Naive thymus-derived CD4-positive, alpha-beta T cell (primary cell): ENCODE measurements at regions not wholly inside any gene's neighbourhood (a gene's known extent, or its start where the extent isn't known, plus 50 kb on each side); places are given as distances from the start of the nearest gene placed in this dataset.

Experiments
- ATAC-seq: fragments of 150-1000 bp; cut with Tn5 transposase; 2 replicates; pipeline ENCODE4 v1.10.0; 2021; ENCODE audit warnings: mild to moderate bottlenecking, moderate library complexity
- CTCF ChIA-PET: fragments of 350-600 bp; sonication (Branson Sonifier 250); formaldehyde crosslinking; loops from one replicate; lab custom pipeline; 2021; ENCODE audit warnings: antibody characterized with exemption; lab: Charles Lee
- POLR2A ChIA-PET: fragments of 350-600 bp; sonication (Branson Sonifier 250); formaldehyde crosslinking; loops from one replicate; lab custom pipeline; 2021; ENCODE audit warnings: antibody characterized with exemption, inconsistent platforms; lab: Charles Lee
- DNase-seq, 9 donors: peaks; one replicate each; pipeline versions ENCODE4 v3.0.0 to v3.0.0-alpha.2; 2020 to 2022; ENCODE audit warnings: mixed read lengths in 1 of 9
- H3K27ac ChIP-seq: one replicate; pipeline ENCODE4 v1.7.0; 2013; ENCODE audit warnings: mild to moderate bottlenecking, low read depth, low read length, moderate library complexity
- H3K27me3 ChIP-seq, 2 donors: one replicate each; pipeline ENCODE4 v1.7.0; 2013; ENCODE audit warnings: low read length in 2 of 2, mild to moderate bottlenecking in 2 of 2, moderate library complexity in 2 of 2; ENCODE audit not compliant: control insufficient read depth in 2 of 2, insufficient read depth in 2 of 2
- H3K36me3 ChIP-seq, 3 experiments: 1 replicate in 2 of 3; 2 replicates in 1 of 3; pipeline ENCODE4 v1.7.0; 2013; ENCODE audit warnings: low read length in 3 of 3, mild to moderate bottlenecking in 3 of 3, moderate library complexity in 1 of 3; ENCODE audit not compliant: insufficient read depth in 3 of 3, control insufficient read depth in 2 of 3
- H3K4me1 ChIP-seq, 2 donors: one replicate each; pipeline ENCODE4 v1.7.0; 2013; ENCODE audit warnings: low read length in 2 of 2, mild to moderate bottlenecking in 2 of 2, moderate library complexity in 1 of 2; ENCODE audit not compliant: control insufficient read depth in 2 of 2, insufficient read depth in 2 of 2
- H3K4me3 ChIP-seq: 2 replicates; pipeline ENCODE4 v1.7.0; 2013; ENCODE audit warnings: mild to moderate bottlenecking, low read length
- H3K9me3 ChIP-seq, 3 experiments: 1 replicate in 2 of 3; 2 replicates in 1 of 3; pipeline ENCODE4 v1.7.0; 2013; ENCODE audit warnings: low read length in 3 of 3; ENCODE audit not compliant: control insufficient read depth in 2 of 3
- H3K27ac Mint-ChIP-seq, 9 donors: one replicate each; pipeline ENCODE4 v1.8.0; 2020 to 2022; ENCODE audit warnings: mixed read lengths in 9 of 9, mild to moderate bottlenecking in 8 of 9, moderate library complexity in 5 of 9, inconsistent platforms in 2 of 9
- H3K27me3 Mint-ChIP-seq, 5 donors: one replicate each; pipeline ENCODE4 v1.8.0; 2021 to 2022; ENCODE audit warnings: mixed read lengths in 5 of 5, mild to moderate bottlenecking in 1 of 5
- H3K36me3 Mint-ChIP-seq, 5 donors: one replicate each; pipeline ENCODE4 v1.8.0; 2020 to 2022; ENCODE audit warnings: mixed read lengths in 5 of 5, mild to moderate bottlenecking in 3 of 5, inconsistent platforms in 1 of 5
- H3K4me1 Mint-ChIP-seq, 7 donors: one replicate each; pipeline ENCODE4 v1.8.0; 2020 to 2022; ENCODE audit warnings: mixed read lengths in 7 of 7, mild to moderate bottlenecking in 3 of 7, inconsistent platforms in 1 of 7
- H3K4me3 Mint-ChIP-seq, 10 donors: one replicate each; pipeline ENCODE4 v1.8.0; 2020 to 2022; ENCODE audit warnings: mild to moderate bottlenecking in 10 of 10, mixed read lengths in 10 of 10, moderate library complexity in 6 of 10, inconsistent platforms in 2 of 10
- H3K9me3 Mint-ChIP-seq, 11 donors: one replicate each; pipeline ENCODE4 v1.8.0; 2020 to 2022; ENCODE audit warnings: mixed read lengths in 11 of 11, mild to moderate bottlenecking in 4 of 11, inconsistent platforms in 1 of 11, moderate library complexity in 1 of 11
- intact Hi-C, 2 donors: fragments of 100-400 bp; cut with micrococcal nuclease; formaldehyde crosslinking; loops; one replicate each; pipeline ENCODE4 v1.15.1; 2023

DNA sequence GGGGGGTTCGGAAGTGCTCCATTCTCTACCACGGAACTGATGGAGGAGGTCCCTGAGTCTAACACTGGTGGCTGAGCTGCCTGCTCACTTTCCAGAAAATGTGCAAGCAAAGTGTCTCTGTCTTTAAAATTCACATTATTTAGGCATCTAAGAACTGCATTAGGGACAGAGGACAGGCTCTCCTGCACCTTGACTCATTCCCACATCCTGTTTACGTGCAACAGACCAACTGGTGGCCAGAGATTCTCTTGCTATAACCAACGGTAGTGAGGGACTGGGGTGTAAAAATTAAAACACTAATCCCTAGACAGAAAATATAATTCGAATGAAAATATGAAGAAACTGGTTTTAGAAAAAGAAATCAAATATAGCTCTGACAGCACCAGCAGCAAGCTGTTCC, 320.9 kb downstream of the IRX2 start:
- no peaks in the 10 kb centered on the region for H3K27me3 ChIP-seq
- ATAC-seq (no peak), DNase-seq (no peak)
- intact Hi-C loops: no loop called here
- Mint-ChIP-seq H3K36me3 (peaks cover 0 to 3% (median 0%) of the 10 kb centered on the region in 5 donors), H3K27ac (no peak overlapping the region), H3K4me3 (no peak overlapping the region), H3K9me3 (peaks cover 0 to 17% (median 4%) of the 10 kb centered on the region in 11 donors), H3K4me1 (no peaks in the 10 kb centered on the region), H3K27me3 (peaks cover 0 to 21% (median 0%) of the 10 kb centered on the region in 5 donors)
- no peaks in the 10 kb centered on the region for H3K9me3 ChIP-seq
- no peaks in the 10 kb centered on the region for H3K4me1 ChIP-seq
- no peak overlapping the region for H3K27ac ChIP-seq
- ChIA-PET POLR2A (no interaction called here), CTCF (no interaction called here)
- H3K36me3 ChIP-seq: no peaks in the 10 kb centered on the region
- H3K4me3 ChIP-seq: no peak overlapping the region

DNA sequence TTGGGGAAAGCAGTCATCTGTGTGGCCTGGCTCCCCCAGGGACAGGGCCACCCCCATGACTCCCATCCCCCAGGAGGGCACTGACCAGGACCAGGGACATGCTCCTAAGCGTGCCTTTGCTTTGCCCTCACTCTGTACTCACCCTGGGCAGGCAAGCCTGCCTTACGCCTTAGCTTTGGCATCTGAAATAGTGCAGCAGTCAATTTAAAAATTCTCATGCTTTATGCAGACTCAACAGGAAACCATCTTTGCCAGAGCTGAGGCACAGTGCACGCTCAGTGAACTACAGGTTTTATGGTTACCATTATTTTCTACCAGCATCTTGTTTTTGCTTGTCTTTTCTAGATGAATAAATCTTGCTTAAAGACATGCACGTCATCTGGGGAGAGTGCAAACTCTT, 323.5 kb downstream of the IRX2 start:
- no peaks in the 10 kb centered on the region for H3K9me3 ChIP-seq
- peaks cover 0 to 31% (median 7%) of the 10 kb centered on the region in 11 donors for H3K9me3 Mint-ChIP-seq
- H3K4me3 Mint-ChIP-seq: no peak overlapping the region
- H3K4me1 Mint-ChIP-seq: no peaks in the 10 kb centered on the region
- H3K4me1 ChIP-seq: no peaks in the 10 kb centered on the region
- H3K36me3 Mint-ChIP-seq: no peaks in the 10 kb centered on the region
- H3K27me3 ChIP-seq: no peaks in the 10 kb centered on the region
- peaks cover 0 to 17% (median 0%) of the 10 kb centered on the region in 5 donors for H3K27me3 Mint-ChIP-seq
- no peak for DNase-seq
- ATAC-seq: no peak
- H3K36me3 ChIP-seq: no peaks in the 10 kb centered on the region
- no peak overlapping the region for H3K27ac ChIP-seq
- no peak overlapping the region for H3K27ac Mint-ChIP-seq
- CTCF ChIA-PET: no interaction called here
- POLR2A ChIA-PET: no interaction called here
- intact Hi-C loops: no loop called here
- H3K4me3 ChIP-seq: no peak overlapping the region

DNA sequence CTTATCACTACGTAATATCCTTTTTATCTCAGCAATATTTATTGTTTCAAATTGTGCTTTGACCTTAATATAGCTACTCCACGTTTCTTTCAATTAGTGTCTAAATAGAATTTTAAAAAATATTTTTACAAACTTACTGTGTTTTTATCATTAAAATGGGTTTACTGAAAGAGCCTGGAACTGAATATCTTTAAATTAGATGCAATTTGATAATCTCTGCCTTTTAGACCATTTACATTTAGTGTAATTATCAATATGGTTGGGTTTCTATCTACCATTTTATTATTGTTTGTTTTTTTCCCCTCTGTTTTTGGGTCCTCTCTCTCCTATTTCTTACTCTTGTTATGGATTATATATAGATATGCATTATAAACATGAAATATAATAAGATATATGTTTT, 327.8 kb downstream of the IRX2 start:
- H3K27ac ChIP-seq: no peak overlapping the region
- ATAC-seq: no peak
- no peak overlapping the region for H3K4me3 ChIP-seq
- DNase-seq: no peak
- H3K27me3 Mint-ChIP-seq: no peaks in the 10 kb centered on the region
- ChIA-PET POLR2A (no interaction called here), CTCF (no interaction called here)
- peaks cover 0 to 32% (median 8%) of the 10 kb centered on the region in 11 donors for H3K9me3 Mint-ChIP-seq
- no peak overlapping the region for H3K27ac Mint-ChIP-seq
- no peak overlapping the region for H3K4me3 Mint-ChIP-seq
- intact Hi-C loops: no loop called here
- H3K27me3 ChIP-seq: no peaks in the 10 kb centered on the region
- H3K4me1 Mint-ChIP-seq: no peaks in the 10 kb centered on the region
- H3K36me3 ChIP-seq: no peaks in the 10 kb centered on the region
- no peaks in the 10 kb centered on the region for H3K9me3 ChIP-seq
- no peaks in the 10 kb centered on the region for H3K36me3 Mint-ChIP-seq
- no peaks in the 10 kb centered on the region for H3K4me1 ChIP-seq

DNA sequence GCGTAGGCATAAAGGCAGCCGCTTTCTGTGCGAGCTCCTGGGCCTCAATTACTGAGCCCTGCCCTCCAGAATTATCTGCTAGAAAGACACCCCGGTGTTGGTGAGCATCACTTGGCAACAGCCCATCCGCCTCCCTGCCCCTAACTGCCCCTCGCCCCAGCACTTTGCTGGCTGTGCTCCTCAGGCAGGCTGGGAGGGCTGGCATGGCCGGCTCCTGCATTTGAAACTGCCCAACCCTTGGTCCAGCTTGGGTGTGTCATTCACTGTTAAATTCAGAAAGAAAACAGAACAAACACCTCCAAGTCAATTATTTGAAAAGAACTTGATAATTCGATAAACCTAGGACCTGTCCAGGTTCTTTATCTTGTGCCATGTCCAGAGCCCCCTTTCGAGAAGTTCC, 334.2 kb downstream of the IRX2 start:
- intact Hi-C loops: no loop called here

DNA sequence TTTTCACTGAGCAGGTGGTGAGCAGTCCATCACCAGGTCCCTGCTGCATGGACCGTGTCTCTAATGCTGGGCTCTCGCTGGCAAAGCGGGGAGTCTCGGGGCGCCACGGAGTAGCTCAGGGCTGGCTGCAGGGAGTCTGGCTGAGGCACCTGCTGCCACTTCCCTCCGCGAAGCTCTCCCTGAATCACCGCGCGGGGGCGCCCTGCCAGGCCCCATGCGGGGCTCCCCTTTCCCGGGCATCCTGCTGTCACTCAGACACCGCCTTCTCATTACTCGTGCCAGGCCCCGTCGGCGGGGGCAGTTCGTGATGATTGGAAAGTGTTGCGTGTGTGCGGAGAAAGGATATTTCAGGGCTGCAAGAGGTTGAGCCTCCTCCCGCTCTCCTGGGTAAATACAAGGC, 335.8 kb downstream of the IRX2 start:
- H3K4me1 Mint-ChIP-seq: no peaks in the 10 kb centered on the region
- no peaks in the 10 kb centered on the region for H3K36me3 Mint-ChIP-seq
- no peak for DNase-seq
- ATAC-seq: no peak
- peaks cover 0 to 26% (median 13%) of the 10 kb centered on the region in 5 donors for H3K27me3 Mint-ChIP-seq
- H3K9me3 ChIP-seq: no peaks in the 10 kb centered on the region
- H3K27me3 ChIP-seq: no peaks in the 10 kb centered on the region
- H3K9me3 Mint-ChIP-seq: peaks cover 0 to 8% (median 3%) of the 10 kb centered on the region in 11 donors
- H3K4me3 ChIP-seq: no peak overlapping the region
- H3K4me1 ChIP-seq: no peaks in the 10 kb centered on the region
- ChIA-PET POLR2A (no interaction called here), CTCF (no interaction called here)
- intact Hi-C loops: no loop called here
- H3K27ac ChIP-seq: no peak overlapping the region
- no peak overlapping the region for H3K4me3 Mint-ChIP-seq
- no peak overlapping the region for H3K27ac Mint-ChIP-seq
- H3K36me3 ChIP-seq: no peaks in the 10 kb centered on the region

More for the DNA sequence above, 334.2 kb downstream of the IRX2 start:
- Mint-ChIP-seq H3K4me1 (no peaks in the 10 kb centered on the region), H3K9me3 (peaks cover 0 to 8% (median 4%) of the 10 kb centered on the region in 11 donors), H3K27ac (no peak overlapping the region), H3K4me3 (no peak overlapping the region), H3K27me3 (peaks cover 0 to 14% (median 10%) of the 10 kb centered on the region in 5 donors), H3K36me3 (no peaks in the 10 kb centered on the region)
- DNase-seq (no peak), ATAC-seq (no peak)
- Histone ChIP-seq H3K4me1 (no peaks in the 10 kb centered on the region), H3K36me3 (no peaks in the 10 kb centered on the region), H3K27ac (no peak overlapping the region), H3K9me3 (no peaks in the 10 kb centered on the region), H3K4me3 (no peak overlapping the region), H3K27me3 (no peaks in the 10 kb centered on the region)
- ChIA-PET POLR2A (no interaction called here), CTCF (no interaction called here)

DNA sequence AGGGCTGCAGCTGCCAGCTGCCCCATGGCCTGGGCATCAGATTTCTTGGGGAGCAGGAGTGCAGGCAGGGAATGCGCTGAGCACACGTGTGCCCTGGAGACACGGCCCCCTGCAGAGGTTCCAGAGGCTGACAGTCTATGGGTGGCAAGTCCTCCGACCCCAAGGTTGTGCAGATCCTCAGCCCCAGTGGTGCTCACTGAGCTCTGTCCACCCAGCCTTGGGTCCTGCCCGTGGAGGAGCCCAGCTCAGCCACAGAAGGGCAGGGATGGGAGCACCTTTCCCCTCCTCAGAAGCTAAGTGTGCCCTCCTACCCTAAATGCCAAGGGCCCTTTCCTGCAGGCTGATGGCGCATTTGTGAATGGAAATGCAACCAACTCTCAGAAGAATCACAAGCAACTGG, 341.0 kb downstream of the IRX2 start:
- no peak overlapping the region for H3K4me3 Mint-ChIP-seq
- DNase-seq (no peak), ATAC-seq (no peak)
- H3K36me3 ChIP-seq: no peaks in the 10 kb centered on the region
- H3K4me1 ChIP-seq: no peaks in the 10 kb centered on the region
- H3K9me3 ChIP-seq: no peaks in the 10 kb centered on the region
- no peak overlapping the region for H3K27ac ChIP-seq
- peaks cover 0 to 3% (median 0%) of the 10 kb centered on the region in 11 donors for H3K9me3 Mint-ChIP-seq
- no peaks in the 10 kb centered on the region for H3K36me3 Mint-ChIP-seq
- no peak overlapping the region for H3K4me3 ChIP-seq
- intact Hi-C loops: no loop called here
- CTCF ChIA-PET: no interaction called here
- H3K27ac Mint-ChIP-seq: no peak overlapping the region
- H3K27me3 Mint-ChIP-seq: peaks cover 0 to 34% (median 18%) of the 10 kb centered on the region in 5 donors
- H3K27me3 ChIP-seq: no peaks in the 10 kb centered on the region
- H3K4me1 Mint-ChIP-seq: no peaks in the 10 kb centered on the region
- POLR2A ChIA-PET: no interaction called here

DNA sequence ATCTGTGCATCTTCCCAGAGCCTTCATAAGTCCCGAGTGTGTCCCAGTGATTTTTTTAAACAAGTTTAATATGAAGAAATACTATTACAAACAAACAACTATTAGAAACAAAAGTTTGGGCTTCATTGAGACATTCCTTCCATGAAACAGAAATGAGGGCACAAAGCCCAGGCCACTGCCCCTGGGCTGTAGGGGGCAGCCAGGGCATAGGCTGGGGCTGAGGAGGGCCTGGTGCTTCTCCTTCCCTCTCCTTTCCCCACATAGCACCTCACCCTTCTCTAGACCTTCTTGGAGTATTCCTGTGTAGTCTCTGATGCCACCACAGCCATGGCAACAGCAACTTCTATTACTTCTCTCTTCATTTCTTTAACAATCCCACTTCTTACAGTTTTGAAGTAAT, 348.2 kb downstream of the IRX2 start:
- ChIA-PET POLR2A (no interaction called here), CTCF (no interaction called here)
- Histone ChIP-seq H3K4me1 (no peaks in the 10 kb centered on the region), H3K27ac (no peak overlapping the region), H3K4me3 (no peak overlapping the region), H3K27me3 (no peaks in the 10 kb centered on the region), H3K9me3 (no peaks in the 10 kb centered on the region), H3K36me3 (no peaks in the 10 kb centered on the region)
- Mint-ChIP-seq H3K9me3 (peaks cover 0 to 4% (median 0%) of the 10 kb centered on the region in 11 donors), H3K27me3 (peaks cover 0 to 16% (median 3%) of the 10 kb centered on the region in 5 donors), H3K4me1 (no peaks in the 10 kb centered on the region), H3K4me3 (no peak overlapping the region), H3K36me3 (no peaks in the 10 kb centered on the region), H3K27ac (no peak overlapping the region)
- intact Hi-C loops: no loop called here
- no peak for ATAC-seq
- no peak for DNase-seq
